Panc1 (cell line): ENCODE measurements at regions not wholly inside any gene's neighbourhood (a gene's known extent, or its start where the extent isn't known, plus 50 kb on each side); places are given as distances from the start of the nearest gene placed in this dataset.

Experiments used
- CTCF ChIP-seq: fragments of 450-650 bp; IDR thresholded peaks from 2 replicates; pipeline ENCODE4 v1.5.1; 2017; ENCODE audit warnings: mild to moderate bottlenecking
- POLR2AphosphoS5 ChIP-seq: IDR thresholded peaks from 2 replicates; pipeline ENCODE4 v1.6.1; 2012; ENCODE audit warnings: mild to moderate bottlenecking, low read depth, low read length, moderate library complexity

DNA sequence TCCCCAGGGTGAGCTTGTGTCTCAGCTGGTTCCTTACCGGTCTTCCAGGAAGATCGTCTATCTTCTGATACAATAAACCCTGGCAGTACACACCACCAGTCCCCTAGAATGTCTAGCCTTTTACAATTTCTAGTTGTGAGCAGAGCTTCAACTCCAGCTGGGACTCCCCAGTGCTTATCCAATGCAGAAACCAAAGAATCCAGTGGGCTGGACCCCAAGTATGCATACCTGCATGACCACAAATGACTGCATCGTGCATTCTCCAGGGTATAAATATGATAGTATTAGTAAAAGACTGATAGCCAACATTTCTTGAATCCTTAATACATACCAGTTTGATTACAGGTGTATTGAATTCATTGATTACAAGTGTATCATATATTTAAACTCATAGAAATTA is 176.0 kb downstream of the SATB1 start:
- TF ChIP-seq CTCF, result no peak
- TF ChIP-seq POLR2AphosphoS5, result no peak
